CD14-positive monocyte (primary cell): ENCODE measurements at regions not wholly inside any gene's neighbourhood (a gene's known extent, or its start where the extent isn't known, plus 50 kb on each side); places are given as distances from the start of the nearest gene placed in this dataset. TPM values are rescaled to one million over a fixed set of nuclear protein-coding genes. Genes with fewer than 3 reads are reported as not detected.

Source experiments
- DNase-seq, 3 donors: peaks; one replicate each; pipeline ENCODE4 v3.0.0-alpha.2; 2011 to 2022
- H2AFZ ChIP-seq: 2 replicates; pipeline ENCODE4 v1.6.0; 2012; ENCODE audit warnings: mild to moderate bottlenecking, low read depth, low read length, inconsistent platforms; ENCODE audit not compliant: insufficient read depth, poor library complexity, severe bottlenecking
- H3K27ac ChIP-seq, 2 donors: 1 replicate in 1 of 2; 2 replicates in 1 of 2; pipeline ENCODE4 v1.5.1; 2012 to 2013; ENCODE audit warnings: low read length in 2 of 2, control low read depth in 1 of 2, inconsistent platforms in 1 of 2, low read depth in 1 of 2, mild to moderate bottlenecking in 1 of 2
- H3K27me3 ChIP-seq, 2 donors: one replicate each; pipeline versions ENCODE4 v1.6.0 to v1.6.1; 2011 to 2013; ENCODE audit warnings: low read length in 2 of 2; ENCODE audit not compliant: control insufficient read depth in 2 of 2, insufficient read depth in 2 of 2
- H3K36me3 ChIP-seq, 2 donors: replicated peaks in 1 of 2; 1 replicate in 1 of 2; 2 replicates in 1 of 2; pipeline versions ENCODE4 v1.5.1 to v1.6.1; 2012 to 2013; ENCODE audit warnings: low read length in 2 of 2, control low read depth in 1 of 2, inconsistent platforms in 1 of 2, mild to moderate bottlenecking in 1 of 2; ENCODE audit not compliant: insufficient read depth in 2 of 2, control insufficient read depth in 1 of 2
- H3K4me1 ChIP-seq, 2 donors: 1 replicate in 1 of 2; 2 replicates in 1 of 2; pipeline versions ENCODE4 v1.5.1 to v1.6.1; 2012 to 2013; ENCODE audit warnings: low read length in 2 of 2, control low read depth in 1 of 2, inconsistent platforms in 1 of 2, mild to moderate bottlenecking in 1 of 2, moderate library complexity in 1 of 2; ENCODE audit not compliant: insufficient read depth in 2 of 2, control insufficient read depth in 1 of 2
- H3K4me2 ChIP-seq: replicated peaks from 2 replicates; pipeline ENCODE3; 2012; ENCODE audit warnings: low read length, moderate library complexity, mild to moderate bottlenecking; ENCODE audit not compliant: poor library complexity, severe bottlenecking; ENCODE audit errors: extremely low read depth
- H3K4me3 ChIP-seq, 3 experiments: fragments of 200-600 bp in 1 of 3; sonication (generic) in 1 of 3; replicated peaks in 1 of 3; 1 replicate in 2 of 3; 2 replicates in 1 of 3; pipeline ENCODE4 v1.5.1; 2011 to 2013; ENCODE audit warnings: low read length in 3 of 3, mild to moderate bottlenecking in 3 of 3, control low read depth in 2 of 3, low read depth in 2 of 3, inconsistent platforms in 1 of 3, moderate library complexity in 1 of 3
- H3K79me2 ChIP-seq: 2 replicates; pipeline ENCODE4 v1.6.0; 2012; ENCODE audit warnings: mild to moderate bottlenecking, control low read depth, inconsistent platforms, low read length, moderate library complexity; ENCODE audit not compliant: insufficient read depth
- H3K9ac ChIP-seq: 2 replicates; pipeline ENCODE4 v1.6.0; 2017; ENCODE audit warnings: low read length, mild to moderate bottlenecking; ENCODE audit not compliant: insufficient read depth, poor library complexity, severe bottlenecking
- H3K9me3 ChIP-seq, 2 donors: replicated peaks in 1 of 2; 1 replicate in 1 of 2; 2 replicates in 1 of 2; pipeline versions ENCODE4 v1.5.1 to v1.6.1; 2012 to 2013; ENCODE audit warnings: low read length in 2 of 2, control low read depth in 1 of 2; ENCODE audit not compliant: control insufficient read depth in 1 of 2, insufficient read depth in 1 of 2
- H4K20me1 ChIP-seq: 2 replicates; pipeline ENCODE4 v1.6.0; 2012; ENCODE audit warnings: mild to moderate bottlenecking, low read length, control low read depth, moderate library complexity; ENCODE audit not compliant: insufficient read depth
- H3K27ac Mint-ChIP-seq, 7 donors: one replicate each; pipeline ENCODE4 v1.8.0; 2020; ENCODE audit warnings: mild to moderate bottlenecking in 7 of 7, mixed read lengths in 7 of 7, moderate library complexity in 6 of 7, inconsistent platforms in 2 of 7
- H3K27me3 Mint-ChIP-seq, 3 donors: one replicate each; pipeline ENCODE4 v1.8.0; 2021 to 2022; ENCODE audit warnings: low read depth in 3 of 3, mild to moderate bottlenecking in 3 of 3, mixed read lengths in 3 of 3, moderate library complexity in 3 of 3, inconsistent platforms in 1 of 3
- H3K36me3 Mint-ChIP-seq, 2 donors: one replicate each; pipeline ENCODE4 v1.8.0; 2020; ENCODE audit warnings: mixed read lengths in 2 of 2, inconsistent platforms in 1 of 2, mild to moderate bottlenecking in 1 of 2
- H3K4me1 Mint-ChIP-seq: one replicate; pipeline ENCODE4 v1.8.0; 2020; ENCODE audit warnings: mild to moderate bottlenecking, mixed read lengths
- H3K4me3 Mint-ChIP-seq, 2 donors: one replicate each; pipeline ENCODE4 v1.8.0; 2020; ENCODE audit warnings: mild to moderate bottlenecking in 2 of 2, mixed read lengths in 2 of 2, moderate library complexity in 1 of 2
- H3K9me3 Mint-ChIP-seq, 7 donors: one replicate each; pipeline ENCODE4 v1.8.0; 2020 to 2022; ENCODE audit warnings: mixed read lengths in 7 of 7, mild to moderate bottlenecking in 6 of 7, moderate library complexity in 6 of 7, inconsistent platforms in 2 of 7
- CTCF ChIP-seq: fragments of 200-600 bp; IDR thresholded peaks from one replicate; pipeline ENCODE4 v1.8.0; 2022; ENCODE audit warnings: antibody characterized with exemption, mild to moderate bottlenecking
- WGBS: methylation state at CpG from one replicate; pipeline ENCODE4 v1.1.5; 2013; ENCODE audit warnings: missing lambda C conversion rate; ENCODE audit not compliant: insufficient coverage; 5-methylcytosine and 5-hydroxymethylcytosine counted together
- intact Hi-C, 2 donors: fragments of 100-400 bp; cut with micrococcal nuclease; formaldehyde crosslinking; loops; one replicate each; pipeline versions ENCODE4 v1.15.0 to v1.15.1; 2023
- small RNA-seq: library from RNA; depleted of rRNA; stranded (forward); fragments of <200 nt; gene quantifications from one replicate; pipeline ENCODE3, GENCODE V24; 2012; ENCODE audit warnings: low read depth; ENCODE audit not compliant: insufficient read length

GRCh38 chr5:20420991-20421595 lies 433.1 kb upstream of the CDH18 start:
- TF ChIP-seq CTCF: no peak
- no peaks in the 10 kb centered on the region for H3K27me3 Mint-ChIP-seq
- intact Hi-C loops: no loop called here

More at GRCh38 chr5:20420991-20421595, 433.1 kb upstream of the CDH18 start:
- Histone ChIP-seq H3K9me3 (peaks cover 0 to 11% of the 10 kb centered on the region in 2 donors), H3K79me2 (no peaks in the 10 kb centered on the region), H3K27me3 (no peaks in the 10 kb centered on the region), H3K4me1 (no peaks in the 10 kb centered on the region), H3K9ac (no peak overlapping the region), H3K36me3 (no peaks in the 10 kb centered on the region), H3K27ac (no peak overlapping the region), H2AFZ (no peak overlapping the region), H3K4me2 (no peak overlapping the region), H3K4me3 (no peak overlapping the region), H4K20me1 (no peaks in the 10 kb centered on the region)
- DNase-seq: no peak
- H3K36me3 Mint-ChIP-seq: no peaks in the 10 kb centered on the region
- no peak overlapping the region for H3K4me3 Mint-ChIP-seq
- H3K27ac Mint-ChIP-seq: no peak overlapping the region
- H3K9me3 Mint-ChIP-seq: peaks cover 0 to 12% (median 3%) of the 10 kb centered on the region in 7 donors
- no peaks in the 10 kb centered on the region for H3K4me1 Mint-ChIP-seq
- 83% methylated on average over 1 of the region's 4 CpGs for WGBS

Small RNAs in the stretch of these regions (small RNA-seq; reads per million reads assigned to genes)
- gene AC091946.2: not detected
- gene AC140172.1: not detected
